HUES6 (cell line): ENCODE measurements at regions not wholly inside any gene's neighbourhood (a gene's known extent, or its start where the extent isn't known, plus 50 kb on each side); places are given as distances from the start of the nearest gene placed in this dataset.
"Not testable (repeated sequence)": the region's sequence is repeated elsewhere in the genome, so short reads cannot be mapped to it uniquely, and the experiment has no call there.

Source experiments
- H3K27ac ChIP-seq: 2 replicates; pipeline ENCODE4 v1.7.0; 2013; ENCODE audit warnings: low read depth, mild to moderate bottlenecking, low read length, inconsistent platforms
- H3K27me3 ChIP-seq: 2 replicates; pipeline ENCODE4 v1.6.1; 2013; ENCODE audit warnings: low read length; ENCODE audit not compliant: control insufficient read depth, insufficient read depth
- H3K36me3 ChIP-seq: 2 replicates; pipeline ENCODE4 v1.6.1; 2013; ENCODE audit warnings: low read length; ENCODE audit not compliant: control insufficient read depth, insufficient read depth
- H3K4me1 ChIP-seq: 2 replicates; pipeline ENCODE4 v1.6.1; 2013; ENCODE audit warnings: low read length; ENCODE audit not compliant: control insufficient read depth, insufficient read depth
- H3K4me3 ChIP-seq: 2 replicates; pipeline ENCODE4 v1.5.1; 2013; ENCODE audit warnings: low read depth, low read length
- H3K9ac ChIP-seq: one replicate; pipeline ENCODE4 v1.6.1; 2013; ENCODE audit warnings: mild to moderate bottlenecking, low read length
- H3K9me3 ChIP-seq: 2 replicates; pipeline ENCODE4 v1.6.1; 2013; ENCODE audit warnings: low read depth, low read length; ENCODE audit not compliant: control insufficient read depth, insufficient read depth

- Histone ChIP-seq H3K36me3 (no peaks in the 10 kb centered on the region), H3K4me1 (peaks cover 7% of the 10 kb centered on the region; the same call in 1 of the 2 replicates), H3K27me3 (no peaks in the 10 kb centered on the region), H3K4me3 (no peak overlapping the region), H3K9ac (no peak overlapping the region), H3K9me3 (no peaks in the 10 kb centered on the region), H3K27ac (no peak overlapping the region)
These were observed 184.9 kb upstream of the DTNA start for GRCh38 chr18:34525244-34525643.

GRCh38 chr18:34528177-34528576 lies 181.9 kb upstream of the DTNA start:
- Histone ChIP-seq H3K27me3 (no peaks in the 10 kb centered on the region), H3K36me3 (no peaks in the 10 kb centered on the region), H3K9me3 (no peaks in the 10 kb centered on the region), H3K4me3 (no peak overlapping the region), H3K4me1 (peaks cover 25% of the 10 kb centered on the region), H3K27ac (no peak overlapping the region), H3K9ac (no peak overlapping the region)

GRCh38 chr18:34529358-34530335 lies 180.5 kb upstream of the DTNA start:
- H3K27me3 ChIP-seq = no peaks in the 10 kb centered on the region
- no peak overlapping the region for H3K9ac ChIP-seq
- no peak overlapping the region for H3K4me3 ChIP-seq
- H3K9me3 ChIP-seq = no peaks in the 10 kb centered on the region
- no peak overlapping the region for H3K27ac ChIP-seq
- no peaks in the 10 kb centered on the region for H3K36me3 ChIP-seq
- H3K4me1 ChIP-seq = peaks cover 25% of the 10 kb centered on the region

DNA sequence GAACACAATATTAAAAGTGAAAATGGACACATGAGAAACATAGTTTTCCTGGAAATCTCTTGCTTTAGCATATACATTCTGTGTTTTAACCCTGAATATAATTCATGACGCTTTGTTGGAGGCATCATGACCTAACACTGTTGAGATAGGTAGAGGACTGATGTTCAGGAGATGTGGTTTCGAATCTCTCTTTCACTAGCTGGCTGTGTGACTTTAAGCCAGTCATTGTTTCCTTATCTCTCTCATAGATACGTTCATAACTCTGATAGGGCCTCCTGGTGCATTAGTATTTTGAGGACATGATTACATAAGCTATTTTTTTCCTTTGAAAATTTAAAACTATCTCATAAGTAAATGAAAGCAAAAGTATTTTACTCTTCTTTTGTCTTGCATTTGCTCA lies 179.0 kb upstream of the DTNA start:
- H3K9ac ChIP-seq = no peak overlapping the region
- H3K27me3 ChIP-seq = no peaks in the 10 kb centered on the region
- H3K9me3 ChIP-seq = no peaks in the 10 kb centered on the region
- H3K4me3 ChIP-seq = no peak overlapping the region
- peaks cover 25% of the 10 kb centered on the region for H3K4me1 ChIP-seq
- no peak overlapping the region for H3K27ac ChIP-seq
- no peaks in the 10 kb centered on the region for H3K36me3 ChIP-seq

DNA sequence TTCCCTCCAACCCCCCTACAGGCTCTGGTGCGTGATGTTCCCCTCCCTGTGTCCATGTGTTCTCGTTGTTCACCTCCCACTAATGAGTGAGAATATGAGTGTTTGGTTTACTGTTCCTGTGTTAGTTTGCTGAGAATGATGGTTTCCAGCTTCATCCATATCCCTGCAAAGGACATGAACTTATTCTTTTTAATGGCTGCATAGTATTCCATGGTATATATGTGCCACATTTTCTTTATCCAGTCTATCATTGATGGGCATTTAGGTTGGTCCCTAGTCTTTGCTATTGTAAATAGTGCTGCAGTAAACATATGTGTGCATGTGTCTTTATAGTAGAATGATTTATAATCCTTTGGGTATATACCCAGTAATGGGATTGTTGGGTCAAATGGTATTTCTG lies 175.5 kb upstream of the DTNA start:
- not testable (repeated sequence) for H3K27ac ChIP-seq, H3K36me3 ChIP-seq, H3K9ac ChIP-seq, H3K27me3 ChIP-seq, H3K9me3 ChIP-seq, H3K4me3 ChIP-seq
- H3K4me1 ChIP-seq = peaks cover 30% of the 10 kb centered on the region

- Histone ChIP-seq H3K4me3 (no peak overlapping the region), H3K27ac (no peak overlapping the region), H3K9me3 (no peaks in the 10 kb centered on the region), H3K9ac (no peak overlapping the region), H3K4me1 (peaks cover 24% of the 10 kb centered on the region), H3K27me3 (no peaks in the 10 kb centered on the region), H3K36me3 (no peaks in the 10 kb centered on the region)
These were observed 169.2 kb upstream of the DTNA start for GRCh38 chr18:34540897-34541296.

DNA sequence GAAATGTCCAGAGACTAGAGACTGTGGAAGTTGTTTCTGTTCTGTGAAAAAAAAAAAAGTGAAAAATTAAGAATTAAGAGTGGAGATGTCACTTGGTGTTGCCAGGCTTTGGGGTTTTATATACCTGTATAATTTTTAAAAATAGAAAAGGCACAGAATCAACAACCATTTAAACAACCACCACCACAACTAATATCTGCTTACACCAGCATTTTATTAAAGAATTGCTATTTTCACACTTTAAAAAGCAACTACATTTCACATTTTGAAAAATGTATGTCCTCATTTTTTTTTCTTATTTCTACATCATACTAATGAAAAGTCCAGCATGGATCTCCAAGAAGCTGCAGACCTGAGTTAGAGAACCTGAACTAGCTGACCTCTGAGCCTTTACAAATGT lies 167.5 kb upstream of the DTNA start:
- Histone ChIP-seq H3K27me3 (no peaks in the 10 kb centered on the region), H3K4me3 (no peak overlapping the region), H3K36me3 (no peaks in the 10 kb centered on the region), H3K9ac (no peak overlapping the region), H3K27ac (no peak overlapping the region), H3K4me1 (peaks cover 34% of the 10 kb centered on the region), H3K9me3 (no peaks in the 10 kb centered on the region)

GRCh38 chr18:34543356-34543755 lies 166.7 kb upstream of the DTNA start:
- Histone ChIP-seq H3K27ac (no peak overlapping the region), H3K9me3 (no peaks in the 10 kb centered on the region), H3K27me3 (no peaks in the 10 kb centered on the region), H3K4me3 (no peak overlapping the region), H3K4me1 (peaks cover 37% of the 10 kb centered on the region), H3K9ac (no peak overlapping the region), H3K36me3 (no peaks in the 10 kb centered on the region)

GRCh38 chr18:34543945-34544344 lies 166.2 kb upstream of the DTNA start:
- no peak overlapping the region for H3K4me3 ChIP-seq
- H3K9ac ChIP-seq = no peak overlapping the region
- H3K4me1 ChIP-seq = peaks cover 39% of the 10 kb centered on the region
- no peaks in the 10 kb centered on the region for H3K9me3 ChIP-seq
- no peak overlapping the region for H3K27ac ChIP-seq
- no peaks in the 10 kb centered on the region for H3K27me3 ChIP-seq
- H3K36me3 ChIP-seq = no peaks in the 10 kb centered on the region

DNA sequence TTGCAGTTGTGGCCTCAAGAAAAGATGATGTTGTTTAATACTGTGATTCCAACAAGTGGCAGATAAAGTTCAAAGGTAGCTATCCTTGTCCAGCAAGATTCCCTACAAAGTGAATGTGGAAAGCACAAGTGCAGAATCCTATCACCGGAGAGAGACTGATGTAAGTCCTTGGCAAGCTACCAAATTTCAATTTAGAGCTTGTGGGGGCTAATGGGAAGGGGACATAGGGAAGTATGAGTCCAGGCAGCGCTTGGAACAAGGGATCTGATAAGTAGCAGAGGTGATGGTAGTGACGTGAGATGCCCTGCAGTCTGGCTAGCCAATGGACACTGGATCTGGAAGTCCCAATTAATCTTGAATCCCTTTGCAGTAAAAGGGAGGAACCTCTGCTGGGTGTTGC lies 165.2 kb upstream of the DTNA start:
- H3K4me1 ChIP-seq = peaks cover 49% of the 10 kb centered on the region
- no peak overlapping the region for H3K9ac ChIP-seq
- no peaks in the 10 kb centered on the region for H3K9me3 ChIP-seq
- H3K27ac ChIP-seq = no peak overlapping the region
- no peaks in the 10 kb centered on the region for H3K27me3 ChIP-seq
- no peaks in the 10 kb centered on the region for H3K36me3 ChIP-seq
- H3K4me3 ChIP-seq = no peak overlapping the region

DNA sequence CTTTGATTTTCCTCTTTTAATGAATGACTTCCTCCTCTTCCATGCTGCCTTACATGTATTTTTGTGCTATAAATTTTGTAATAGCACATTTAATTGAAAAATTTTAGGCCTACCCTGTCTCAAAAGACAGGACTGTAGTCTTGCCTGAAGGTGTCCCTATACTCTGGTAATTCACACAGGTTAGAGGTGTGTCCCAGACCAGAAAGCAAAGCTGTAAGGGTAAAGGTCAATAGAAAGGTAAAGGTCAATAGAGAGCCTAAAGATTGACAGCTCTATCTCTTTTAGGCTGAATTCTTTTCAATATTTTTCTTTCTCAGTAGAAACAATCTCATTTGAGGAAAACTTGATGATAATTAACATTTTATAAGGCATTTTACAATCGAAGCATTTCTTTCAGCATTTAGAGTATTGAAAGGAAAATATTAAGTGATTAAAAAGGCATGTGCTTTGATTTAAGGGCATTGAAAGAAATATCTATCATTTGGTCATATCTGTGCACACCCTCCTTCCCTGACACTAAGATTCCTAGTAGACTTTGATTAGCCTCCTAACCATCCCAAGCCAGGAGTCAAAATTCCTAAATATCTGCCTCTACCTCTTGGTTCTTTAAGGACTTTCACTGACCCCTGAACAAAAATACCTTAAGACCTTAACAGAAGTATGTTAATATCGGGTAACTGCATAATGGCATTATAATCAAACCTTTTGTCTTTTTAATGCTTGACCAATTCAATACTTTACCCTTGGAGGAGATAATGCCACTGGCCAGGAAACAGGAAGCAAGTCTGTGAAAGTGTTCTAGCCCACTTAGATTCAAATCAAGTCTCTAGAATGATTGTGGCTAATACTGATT lies 161.8 kb upstream of the DTNA start:
- Histone ChIP-seq H3K4me1 (peaks cover 56% of the 10 kb centered on the region), H3K36me3 (no peaks in the 10 kb centered on the region), H3K27ac (peak overlapping the region; percentile 72), H3K4me3 (peak overlapping the region; percentile 19), H3K9me3 (no peaks in the 10 kb centered on the region), H3K9ac (no peak overlapping the region), H3K27me3 (no peaks in the 10 kb centered on the region)
